ENCODE measurements at regions not wholly inside any gene's neighbourhood (a gene's known extent, or its start where the extent isn't known, plus 50 kb on each side); places are given as distances from the start of the nearest gene placed in this dataset.

DNA sequence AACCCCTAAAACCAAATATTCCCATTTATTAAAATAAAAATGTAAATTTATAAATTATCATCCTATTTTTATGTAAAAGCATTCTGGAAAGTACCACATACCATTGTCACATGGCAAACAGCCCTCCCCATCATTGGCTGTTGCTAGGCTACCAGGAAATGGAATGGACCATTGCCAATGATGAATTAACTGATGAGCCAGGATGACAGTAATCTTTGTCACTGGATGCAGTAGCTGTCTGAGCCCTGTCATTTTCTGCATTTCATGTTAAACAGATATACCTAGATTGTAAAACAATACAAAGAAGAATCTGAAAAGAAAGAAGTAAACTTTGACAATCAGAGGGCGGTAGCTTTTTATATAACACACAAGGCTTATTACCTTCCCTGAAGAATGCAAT is 641.4 kb downstream of the BCL11A start:
- TF ChIP-seq ZFP3 (CRISPR knock-in tag; IDR thresholded peaks at IDR 0.05), result no peak
- TF ChIP-seq, protein P1, sequence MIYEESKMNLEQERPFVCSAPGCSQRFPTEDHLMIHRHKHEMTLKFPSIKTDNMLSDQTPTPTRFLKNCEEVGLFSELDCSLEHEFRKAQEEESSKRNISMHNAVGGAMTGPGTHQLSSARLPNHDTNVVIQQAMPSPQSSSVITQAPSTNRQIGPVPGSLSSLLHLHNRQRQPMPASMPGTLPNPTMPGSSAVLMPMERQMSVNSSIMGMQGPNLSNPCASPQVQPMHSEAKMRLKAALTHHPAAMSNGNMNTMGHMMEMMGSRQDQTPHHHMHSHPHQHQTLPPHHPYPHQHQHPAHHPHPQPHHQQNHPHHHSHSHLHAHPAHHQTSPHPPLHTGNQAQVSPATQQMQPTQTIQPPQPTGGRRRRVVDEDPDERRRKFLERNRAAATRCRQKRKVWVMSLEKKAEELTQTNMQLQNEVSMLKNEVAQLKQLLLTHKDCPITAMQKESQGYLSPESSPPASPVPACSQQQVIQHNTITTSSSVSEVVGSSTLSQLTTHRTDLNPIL (CRISPR knock-in tag; IDR thresholded peaks at IDR 0.05; ENCODE audit: low read depth), result no peak
- TF ChIP-seq, protein P2, sequence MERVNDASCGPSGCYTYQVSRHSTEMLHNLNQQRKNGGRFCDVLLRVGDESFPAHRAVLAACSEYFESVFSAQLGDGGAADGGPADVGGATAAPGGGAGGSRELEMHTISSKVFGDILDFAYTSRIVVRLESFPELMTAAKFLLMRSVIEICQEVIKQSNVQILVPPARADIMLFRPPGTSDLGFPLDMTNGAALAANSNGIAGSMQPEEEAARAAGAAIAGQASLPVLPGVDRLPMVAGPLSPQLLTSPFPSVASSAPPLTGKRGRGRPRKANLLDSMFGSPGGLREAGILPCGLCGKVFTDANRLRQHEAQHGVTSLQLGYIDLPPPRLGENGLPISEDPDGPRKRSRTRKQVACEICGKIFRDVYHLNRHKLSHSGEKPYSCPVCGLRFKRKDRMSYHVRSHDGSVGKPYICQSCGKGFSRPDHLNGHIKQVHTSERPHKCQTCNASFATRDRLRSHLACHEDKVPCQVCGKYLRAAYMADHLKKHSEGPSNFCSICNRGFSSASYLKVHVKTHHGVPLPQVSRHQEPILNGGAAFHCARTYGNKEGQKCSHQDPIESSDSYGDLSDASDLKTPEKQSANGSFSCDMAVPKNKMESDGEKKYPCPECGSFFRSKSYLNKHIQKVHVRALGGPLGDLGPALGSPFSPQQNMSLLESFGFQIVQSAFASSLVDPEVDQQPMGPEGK (CRISPR knock-in tag; IDR thresholded peaks at IDR 0.05; ENCODE audit: borderline replicate concordance), result no peak
- TF ChIP-seq ZNF70 (CRISPR knock-in tag; IDR thresholded peaks at IDR 0.05), result no peak
- no peak for TF ChIP-seq ZFP30 (CRISPR knock-in tag; IDR thresholded peaks at IDR 0.05)
- TF ChIP-seq, protein P3, sequence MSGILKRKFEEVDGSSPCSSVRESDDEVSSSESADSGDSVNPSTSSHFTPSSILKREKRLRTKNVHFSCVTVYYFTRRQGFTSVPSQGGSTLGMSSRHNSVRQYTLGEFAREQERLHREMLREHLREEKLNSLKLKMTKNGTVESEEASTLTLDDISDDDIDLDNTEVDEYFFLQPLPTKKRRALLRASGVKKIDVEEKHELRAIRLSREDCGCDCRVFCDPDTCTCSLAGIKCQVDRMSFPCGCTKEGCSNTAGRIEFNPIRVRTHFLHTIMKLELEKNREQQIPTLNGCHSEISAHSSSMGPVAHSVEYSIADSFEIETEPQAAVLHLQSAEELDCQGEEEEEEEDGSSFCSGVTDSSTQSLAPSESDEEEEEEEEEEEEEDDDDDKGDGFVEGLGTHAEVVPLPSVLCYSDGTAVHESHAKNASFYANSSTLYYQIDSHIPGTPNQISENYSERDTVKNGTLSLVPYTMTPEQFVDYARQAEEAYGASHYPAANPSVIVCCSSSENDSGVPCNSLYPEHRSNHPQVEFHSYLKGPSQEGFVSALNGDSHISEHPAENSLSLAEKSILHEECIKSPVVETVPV (CRISPR knock-in tag; IDR thresholded peaks at IDR 0.05), result no peak
